Ovary (tissue), 7 donors: ENCODE measurements at regions not wholly inside any gene's neighbourhood (a gene's known extent, or its start where the extent isn't known, plus 50 kb on each side); places are given as distances from the start of the nearest gene placed in this dataset.

Experiments
- DNase-seq, 5 donors: peaks; one replicate each; pipeline ENCODE4 v3.0.0-alpha.2; 2019 to 2020
- H3K27ac ChIP-seq, 2 donors: fragments of 200-600 bp; one replicate each; pipeline versions ENCODE4 v1.5.1 to v1.8.0; 2019 to 2022
- H3K27me3 ChIP-seq: fragments of 200-600 bp; one replicate; pipeline ENCODE4 v1.8.0; 2022
- H3K36me3 ChIP-seq: fragments of 200-600 bp; sonication (generic); one replicate; pipeline ENCODE4 v1.5.1; 2019
- H3K4me1 ChIP-seq: one replicate; pipeline ENCODE4 v1.8.1; 2013; ENCODE audit warnings: mild to moderate bottlenecking, moderate library complexity; ENCODE audit not compliant: insufficient read depth
- H3K4me3 ChIP-seq: fragments of 200-600 bp; sonication (generic); one replicate; pipeline ENCODE4 v1.5.1; 2017
- H3K9me3 ChIP-seq, 2 donors: fragments of 200-600 bp in 1 of 2; sonication (generic) in 1 of 2; one replicate each; pipeline versions ENCODE4 v1.5.1 to v1.8.1; 2013 to 2019; ENCODE audit warnings: mild to moderate bottlenecking in 1 of 2, moderate library complexity in 1 of 2
- CTCF ChIP-seq, 3 donors: fragments of 450-650 bp in 2 of 3; fragments of 200-600 bp in 1 of 3; IDR thresholded peaks; one replicate each; pipeline versions ENCODE4 v1.5.1 to v1.8.0; 2016 to 2022; ENCODE audit warnings: antibody characterized with exemption in 3 of 3, mild to moderate bottlenecking in 1 of 3
- EP300 ChIP-seq: sonication (generic); formaldehyde crosslinking; IDR thresholded peaks from one replicate; pipeline ENCODE4 v1.6.1; 2017; ENCODE audit warnings: antibody characterized with exemption
- POLR2A ChIP-seq: fragments of 450-650 bp; IDR thresholded peaks from one replicate; pipeline ENCODE4 v1.6.1; 2017; ENCODE audit warnings: antibody characterized with exemption, mild to moderate bottlenecking, moderate library complexity
- WGBS, 3 donors: extraction: QIAGEN DNeasy Blood & Tissue Kit in 1 of 3; methylation state at CpG; one replicate each; pipeline versions ENCODE4 v1.1.5 to v1.1.7; 2013 to 2017; 5-methylcytosine and 5-hydroxymethylcytosine counted together
- intact Hi-C, 4 donors: fragments of 100-400 bp; cut with DNase I; formaldehyde crosslinking; loops; one replicate each; pipeline versions ENCODE4 v1.11.0 to v1.15.1; 2022 to 2023
- donor health status: DM: no; HTN: no; CAD: no; lungs with moderate emphysema.
- donor health status: DM: no; HTN: no; CAD: no.
- donor health status: Bipolar disorder and iron deficiency.
- donor health status: DM: no; HTN: no; CAD: no.
- donor health status: DM: yes; HTN: yes; CAD: no.

GRCh38 chr12:28710882-28711281 is 438.2 kb upstream of the FAR2 start:
- Histone ChIP-seq H3K9me3 (no peaks in the 10 kb centered on the region), H3K4me1 (no peaks in the 10 kb centered on the region), H3K36me3 (no peaks in the 10 kb centered on the region), H3K27ac (no peak overlapping the region), H3K27me3 (no peaks in the 10 kb centered on the region), H3K4me3 (no peak overlapping the region)
- DNase-seq, result no peak
- TF ChIP-seq EP300 (no peak), CTCF (IDR thresholded peaks at IDR 0.05) (no peak), POLR2A (no peak)
- WGBS, 3 donors, result 90 to 95% (median 92%) methylated on average over 1 of the region's 1 CpG
- intact Hi-C loops, result no loop called here

- no peak for DNase-seq
- Histone ChIP-seq H3K4me3 (no peak overlapping the region), H3K9me3 (no peaks in the 10 kb centered on the region), H3K4me1 (no peaks in the 10 kb centered on the region), H3K27ac (no peak overlapping the region), H3K27me3 (no peaks in the 10 kb centered on the region), H3K36me3 (no peaks in the 10 kb centered on the region)
- TF ChIP-seq EP300 (no peak), CTCF (IDR thresholded peaks at IDR 0.05) (no peak), POLR2A (no peak)
- intact Hi-C loops, result no loop called here
- WGBS, 3 donors, result 86 to 93% (median 91%) methylated on average over 1 of the region's 1 CpG
Measured at GRCh38 chr12:28711421-28711820, 437.7 kb upstream of the FAR2 start.

GRCh38 chr12:28742791-28743190 is 406.3 kb upstream of the FAR2 start:
- intact Hi-C loops, result no loop called here
- H3K4me3 ChIP-seq, result no peak overlapping the region
- TF ChIP-seq CTCF (IDR thresholded peaks at IDR 0.05) (no peak), POLR2A (no peak), EP300 (no peak)
- H3K4me1 ChIP-seq, result no peaks in the 10 kb centered on the region
- no peak for DNase-seq
- no peaks in the 10 kb centered on the region for H3K36me3 ChIP-seq
- no peaks in the 10 kb centered on the region for H3K27me3 ChIP-seq
- H3K9me3 ChIP-seq, result no peaks in the 10 kb centered on the region
- H3K27ac ChIP-seq, result no peak overlapping the region

- DNase-seq, result no peak
- Histone ChIP-seq H3K9me3 (no peaks in the 10 kb centered on the region), H3K36me3 (no peaks in the 10 kb centered on the region), H3K4me3 (no peak overlapping the region), H3K27me3 (no peaks in the 10 kb centered on the region), H3K4me1 (no peaks in the 10 kb centered on the region), H3K27ac (no peak overlapping the region)
- no peak for TF ChIP-seq EP300
- TF ChIP-seq POLR2A, result no peak
- no peak for TF ChIP-seq CTCF (IDR thresholded peaks at IDR 0.05)
- intact Hi-C loops, result no loop called here
- 90 to 92% (median 90%) methylated on average over 3 of the region's 3 CpGs for WGBS, 3 donors
Measured at GRCh38 chr12:28746734-28747325, 402.2 kb upstream of the FAR2 start.
